GM19452 (cell line): ENCODE measurements at regions not wholly inside any gene's neighbourhood (a gene's known extent, or its start where the extent isn't known, plus 50 kb on each side); places are given as distances from the start of the nearest gene placed in this dataset.

Source experiments
- ATAC-seq: cut with Tn5 transposase; IDR thresholded peaks from one replicate; pipeline ENCODE4 v1.9.1; 2021; ENCODE audit not compliant: unreplicated experiment

- ATAC-seq: no peak
Measured at GRCh38 chr10:25661632-25662031, 272.4 kb upstream of the MYO3A start.

- no peak for ATAC-seq
Measured at GRCh38 chr10:25666276-25666675, 267.8 kb upstream of the MYO3A start.

- no peak for ATAC-seq
Measured at GRCh38 chr10:25675204-25675603, 258.8 kb upstream of the MYO3A start.

- no peak for ATAC-seq
Measured at GRCh38 chr10:25675615-25676014, 258.4 kb upstream of the MYO3A start.

- no peak for ATAC-seq
Measured at GRCh38 chr10:25678220-25678619, 255.8 kb upstream of the MYO3A start.

- ATAC-seq: no peak
Measured at GRCh38 chr10:25678666-25679065, 255.4 kb upstream of the MYO3A start.

- no peak for ATAC-seq
Measured at GRCh38 chr10:25682203-25682851, 251.7 kb upstream of the MYO3A start.

GRCh38 chr10:25683344-25683743 lies 250.7 kb upstream of the MYO3A start:
- no peak for ATAC-seq

DNA sequence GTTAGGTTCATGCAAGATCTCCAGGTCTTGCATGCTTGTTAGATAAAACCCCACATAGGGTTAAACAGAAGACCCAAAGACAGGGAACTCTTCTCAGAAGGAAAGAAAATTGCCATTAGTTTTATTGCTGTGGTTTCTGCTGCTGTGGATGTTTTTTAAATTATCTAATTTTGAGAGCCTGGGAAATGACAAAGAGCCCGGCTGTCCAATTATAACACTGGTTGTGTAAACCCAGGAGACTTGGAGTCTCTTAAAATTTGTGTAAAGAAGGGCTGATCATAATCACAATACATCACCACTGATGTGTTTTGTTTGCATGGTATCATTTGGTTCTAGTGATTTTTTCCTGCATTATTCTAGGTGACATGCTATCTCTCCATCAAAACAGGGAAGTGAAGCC lies 246.5 kb upstream of the MYO3A start:
- ATAC-seq: no peak

- ATAC-seq: no peak
Measured at GRCh38 chr10:25689346-25690100, 244.5 kb upstream of the MYO3A start.

DNA sequence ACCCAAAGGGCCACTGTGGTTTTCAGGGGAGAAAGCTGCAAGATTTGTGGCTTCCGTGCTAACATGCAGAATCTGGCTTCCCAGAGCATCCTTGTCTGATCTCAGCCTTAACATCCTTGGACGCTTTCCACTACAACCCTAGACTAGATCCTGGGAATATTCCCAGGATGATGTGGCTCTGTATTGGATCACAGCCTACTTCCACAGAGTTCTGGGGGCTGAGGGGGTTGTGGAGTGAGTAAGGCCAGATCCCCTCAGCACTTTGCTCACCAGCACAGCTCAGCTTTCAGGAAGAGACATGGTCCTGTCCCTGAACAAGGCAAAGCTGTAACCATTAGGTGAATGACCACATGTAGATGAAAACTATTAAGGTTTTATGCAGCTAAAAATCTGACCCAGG lies 241.3 kb upstream of the MYO3A start:
- ATAC-seq: no peak

DNA sequence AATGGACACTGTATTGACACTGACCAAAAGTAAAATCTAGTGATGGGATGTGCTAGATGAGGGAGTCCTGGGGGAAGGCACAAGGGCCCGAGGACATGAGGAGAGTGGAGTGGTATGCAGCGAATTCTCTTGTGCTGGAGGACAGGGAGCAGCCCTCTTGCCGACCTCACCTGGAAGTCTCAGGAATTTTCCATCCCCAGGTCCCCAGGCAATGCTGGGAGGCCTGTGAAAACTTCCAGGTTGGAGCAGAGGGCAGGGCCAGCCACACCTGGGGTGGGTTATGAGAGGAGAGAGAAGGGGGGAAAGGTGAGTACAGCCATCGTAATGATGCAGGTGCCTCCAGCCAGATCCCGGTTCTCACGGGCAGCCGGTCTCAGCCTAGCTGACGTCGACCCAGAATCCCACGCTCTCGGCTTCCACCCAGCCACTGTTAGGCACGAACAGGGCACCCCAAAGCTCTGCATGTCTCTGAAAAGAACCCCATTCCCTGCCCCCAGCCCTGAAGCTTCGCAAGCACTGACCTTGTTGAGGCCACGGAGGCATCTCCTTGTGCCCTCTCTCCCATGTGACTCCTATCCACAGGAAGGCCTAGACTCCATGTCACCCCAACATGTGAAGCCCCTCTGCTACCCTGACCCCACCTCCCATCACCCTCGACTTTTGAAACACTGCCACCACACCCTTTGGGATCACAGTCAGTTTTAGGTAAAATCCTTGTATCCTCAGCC lies 239.7 kb upstream of the MYO3A start:
- ATAC-seq: no peak

DNA sequence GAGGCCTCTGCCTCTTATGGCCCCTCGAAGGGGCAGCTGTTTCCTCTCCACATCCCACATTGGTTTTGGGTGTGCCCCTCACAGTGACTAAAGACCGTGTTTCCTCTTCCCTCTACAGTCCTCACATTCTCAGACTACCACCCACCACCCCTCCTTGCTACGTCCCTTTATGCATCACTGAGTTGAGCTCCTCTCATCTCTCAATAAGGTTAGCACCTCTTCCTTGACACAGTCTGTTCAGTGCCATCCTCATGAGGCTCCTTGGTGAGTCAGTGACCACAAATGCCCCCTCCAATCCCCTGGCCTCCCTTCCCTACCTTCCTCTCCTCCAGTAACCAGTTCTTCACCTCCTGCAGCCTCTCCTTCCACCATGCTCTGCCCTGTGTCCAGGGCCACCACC lies 239.1 kb upstream of the MYO3A start:
- ATAC-seq: no peak

DNA sequence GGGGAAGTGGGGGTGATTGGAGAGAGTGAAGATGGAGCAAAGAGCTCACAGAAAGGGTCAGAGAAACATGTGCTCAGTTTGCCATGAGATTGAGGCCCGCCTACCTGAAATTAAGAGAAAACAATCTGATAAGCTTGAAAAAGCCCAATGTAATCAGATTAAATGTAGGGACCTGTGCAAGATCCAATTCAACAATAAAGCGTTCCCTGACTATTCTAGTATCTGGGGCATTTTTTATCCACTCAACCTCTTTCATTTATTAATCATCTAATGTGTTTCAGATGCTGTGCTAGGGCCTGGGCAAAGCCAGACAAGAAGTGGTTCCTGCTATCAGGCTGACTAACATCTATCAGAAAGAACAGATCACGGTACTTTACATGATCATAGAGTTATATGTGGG lies 238.4 kb upstream of the MYO3A start:
- no peak for ATAC-seq

DNA sequence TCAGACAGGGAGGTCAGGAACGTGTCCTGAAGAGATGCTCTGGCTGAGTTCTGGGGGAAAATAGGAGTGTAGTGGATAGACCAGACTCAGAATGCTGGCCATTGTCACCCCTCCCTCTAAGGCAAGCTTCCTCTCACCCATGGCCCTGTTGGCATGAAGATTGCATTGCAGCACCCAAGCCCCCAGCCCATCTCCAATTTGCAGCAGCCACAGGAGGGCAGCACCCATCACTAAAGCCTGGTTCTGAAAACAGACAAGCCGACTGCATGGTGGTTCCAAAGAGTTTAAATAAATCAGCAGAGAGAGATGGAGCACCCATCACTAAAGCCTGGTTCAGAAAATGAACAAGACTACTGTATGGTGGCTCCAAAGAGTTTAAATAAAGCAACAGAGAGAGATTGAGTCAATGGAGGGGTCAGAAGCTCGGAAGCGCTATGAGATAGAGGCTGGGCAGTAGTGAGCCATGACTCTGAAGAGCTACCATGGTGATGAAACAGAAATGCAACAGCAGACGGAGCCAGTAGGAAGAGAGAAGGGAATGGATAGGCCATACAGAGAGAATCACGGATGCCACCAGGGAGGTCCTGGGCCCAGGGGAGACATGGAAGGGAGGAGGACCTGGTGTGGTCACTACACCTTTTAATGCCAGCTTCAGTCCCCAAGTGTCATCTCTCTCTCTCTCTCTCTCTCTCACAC lies 237.9 kb upstream of the MYO3A start:
- ATAC-seq: no peak

DNA sequence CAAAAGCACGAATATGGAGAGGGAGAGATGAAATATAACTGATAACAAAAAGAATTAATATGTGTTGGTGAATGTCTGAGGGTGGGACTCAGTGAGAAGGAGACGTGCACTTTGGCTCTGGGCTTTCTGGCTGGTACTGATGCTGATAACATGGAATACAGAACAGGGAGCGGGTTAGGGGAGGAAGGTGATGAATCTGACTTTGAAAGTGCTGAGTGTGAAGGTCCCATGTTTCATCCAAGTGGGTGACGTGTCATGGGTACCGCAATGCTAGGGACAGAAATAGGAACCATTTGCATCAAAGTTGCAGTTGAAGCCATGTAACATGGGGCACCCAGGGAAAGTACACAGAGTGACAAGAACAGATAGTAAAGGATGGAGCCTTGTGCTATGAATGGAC lies 236.6 kb upstream of the MYO3A start:
- no peak for ATAC-seq

DNA sequence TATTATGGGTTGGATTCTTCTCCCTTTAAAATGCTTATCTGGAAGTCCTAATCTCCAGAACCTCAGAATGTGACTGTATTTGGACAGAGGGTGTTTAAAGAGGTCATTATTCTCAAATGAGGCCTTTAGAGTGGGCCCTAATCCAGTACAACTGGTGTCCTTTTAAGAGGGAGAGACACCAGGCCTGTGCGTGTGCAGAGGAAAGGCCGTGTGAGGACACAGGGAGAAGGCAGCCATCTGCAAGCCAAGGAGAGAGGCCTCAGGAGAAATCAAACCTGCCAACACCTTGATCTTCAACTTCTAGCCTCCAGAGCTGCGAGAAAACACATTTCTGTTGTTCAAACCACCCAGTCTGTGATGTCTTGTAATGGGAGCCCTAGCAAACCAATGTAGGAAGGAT lies 235.4 kb upstream of the MYO3A start:
- ATAC-seq: no peak

DNA sequence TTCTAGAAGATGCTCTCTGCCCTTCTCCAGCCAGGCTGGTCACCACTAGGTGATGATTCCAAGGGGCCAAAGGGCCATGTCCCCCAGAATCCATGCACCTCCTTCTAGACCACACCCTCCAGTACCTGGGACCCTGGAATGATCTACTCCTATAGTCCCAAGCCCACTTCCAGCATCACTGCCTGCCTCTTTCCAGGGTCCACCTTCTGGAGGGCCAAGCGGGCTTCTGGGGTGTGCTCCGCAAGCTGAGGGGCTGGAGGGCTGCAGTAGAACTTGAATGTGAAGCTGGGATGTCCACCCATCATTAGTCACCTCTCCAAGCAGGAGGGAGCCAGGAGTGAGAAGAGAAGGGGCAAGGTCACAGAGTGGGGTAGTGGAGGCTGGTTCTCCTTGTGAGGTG lies 234.4 kb upstream of the MYO3A start:
- ATAC-seq: no peak

- no peak for ATAC-seq
Measured at GRCh38 chr10:25701652-25702051, 232.4 kb upstream of the MYO3A start.

DNA sequence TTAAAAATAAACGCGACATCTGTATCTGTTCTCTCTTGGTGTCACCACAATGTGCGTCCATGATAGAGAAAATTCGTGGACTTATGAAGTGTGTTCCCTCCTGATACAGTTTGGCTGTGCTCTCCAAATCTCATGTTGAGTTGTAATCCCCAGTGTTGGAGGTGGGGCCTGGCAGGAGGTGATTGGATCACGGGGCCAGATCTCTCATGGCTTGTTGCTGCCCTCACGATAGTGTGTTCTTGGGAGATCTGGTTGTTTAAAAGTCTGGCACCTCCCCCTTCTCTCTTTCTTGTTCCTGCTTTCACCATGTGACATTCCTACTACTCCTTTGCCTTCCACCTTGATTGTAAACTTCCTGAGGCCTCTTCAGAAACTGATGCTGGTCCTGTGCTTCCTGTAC lies 229.4 kb upstream of the MYO3A start:
- ATAC-seq: no peak

GRCh38 chr10:25707572-25707971 lies 226.5 kb upstream of the MYO3A start:
- ATAC-seq: no peak
